IMR-90 (cell line): ENCODE measurements at regions not wholly inside any gene's neighbourhood (a gene's known extent, or its start where the extent isn't known, plus 50 kb on each side); places are given as distances from the start of the nearest gene placed in this dataset.

Experiments
- ATAC-seq: fragments of 200-7000 bp; cut with Tn5 transposase; 2 replicates; pipeline ENCODE4 v1.9.1; 2020; ENCODE audit warnings: low read depth, mild to moderate bottlenecking, moderate library complexity
- BruUV-seq: library from RNA; stranded (reverse); fragments of 400-500 nt; replicated peaks from 2 replicates; lab custom pipeline; 2021; lab: Mats Ljungman, UMichigan
- CTCF ChIA-PET: fragments of 300-600 bp; formaldehyde crosslinking; extraction: SDS; loops from one replicate; lab custom pipeline; 2021; ENCODE audit warnings: antibody characterized with exemption; lab: Yijun Ruan, JAX
- POLR2A ChIA-PET: fragments of 300-600 bp; sonication (Branson Sonifier 250); formaldehyde crosslinking; loops from one replicate; lab custom pipeline; 2022; ENCODE audit warnings: antibody characterized with exemption; ENCODE audit not compliant: unreplicated experiment; lab: Charles Lee
- DNase-seq: peaks from one replicate; pipeline ENCODE4 v3.0.0; 2013
- H2AFZ ChIP-seq: replicated peaks from 2 replicates; pipeline ENCODE3; 2013; ENCODE audit warnings: low read length, mild to moderate bottlenecking; ENCODE audit not compliant: poor library complexity
- H2AK5ac ChIP-seq: 2 replicates; pipeline ENCODE4 v1.6.1; 2013; ENCODE audit warnings: low read depth, low read length, inconsistent platforms
- H2AK9ac ChIP-seq: replicated peaks from 2 replicates; pipeline ENCODE3; 2013; ENCODE audit warnings: mild to moderate bottlenecking, low read depth, low read length, moderate library complexity; ENCODE audit not compliant: poor library complexity
- H2BK120ac ChIP-seq: 2 replicates; pipeline ENCODE4 v1.6.1; 2013; ENCODE audit warnings: low read depth, low read length, inconsistent platforms
- H2BK15ac ChIP-seq: 3 replicates; pipeline ENCODE4 v1.6.1; 2013; ENCODE audit warnings: low read depth, low read length, inconsistent platforms
- H2BK20ac ChIP-seq: 2 replicates; pipeline ENCODE4 v1.6.1; 2013; ENCODE audit warnings: low read depth, mild to moderate bottlenecking, inconsistent platforms, low read length, moderate library complexity
- H2BK5ac ChIP-seq: 2 replicates; pipeline ENCODE4 v1.6.1; 2013; ENCODE audit warnings: mild to moderate bottlenecking, low read depth, low read length, inconsistent platforms; ENCODE audit not compliant: poor library complexity, severe bottlenecking
- H3K14ac ChIP-seq: replicated peaks from 2 replicates; pipeline ENCODE4 v1.6.1; 2013; ENCODE audit warnings: low read depth, low read length, inconsistent platforms
- H3K18ac ChIP-seq: 2 replicates; pipeline ENCODE4 v1.6.1; 2013; ENCODE audit warnings: low read depth, low read length, control low read depth
- H3K23ac ChIP-seq: 2 replicates; pipeline ENCODE4 v1.6.1; 2013; ENCODE audit warnings: low read depth, low read length, inconsistent platforms
- H3K27ac ChIP-seq: 2 replicates; pipeline ENCODE4 v1.5.1; 2013; ENCODE audit warnings: mild to moderate bottlenecking, control low read depth, low read length; ENCODE audit not compliant: insufficient read depth
- H3K27me3 ChIP-seq: 2 replicates; pipeline ENCODE4 v1.6.1; 2013; ENCODE audit warnings: low read length; ENCODE audit not compliant: control insufficient read depth, insufficient read depth
- H3K36me3 ChIP-seq: 2 replicates; pipeline ENCODE4 v1.6.1; 2013; ENCODE audit warnings: low read length, mixed read lengths; ENCODE audit not compliant: control insufficient read depth, insufficient read depth
- H3K4ac ChIP-seq: 2 replicates; pipeline ENCODE4 v1.6.1; 2013; ENCODE audit warnings: low read depth, low read length, inconsistent platforms
- H3K4me1 ChIP-seq: 2 replicates; pipeline ENCODE4 v1.6.1; 2013; ENCODE audit warnings: low read length, mixed read lengths; ENCODE audit not compliant: control insufficient read depth, insufficient read depth
- H3K4me2 ChIP-seq: 2 replicates; pipeline ENCODE4 v1.6.1; 2013; ENCODE audit warnings: low read depth, mild to moderate bottlenecking, control low read depth, low read length, moderate library complexity
- H3K4me3 ChIP-seq: 2 replicates; pipeline ENCODE4 v1.5.1; 2013; ENCODE audit warnings: low read depth, mild to moderate bottlenecking, control low read depth, low read length, moderate library complexity; ENCODE audit not compliant: insufficient read depth
- H3K56ac ChIP-seq: 2 replicates; pipeline ENCODE4 v1.6.1; 2013; ENCODE audit warnings: low read length, inconsistent platforms; ENCODE audit not compliant: insufficient read depth; ENCODE audit errors: extremely low read depth
- H3K79me1 ChIP-seq, 2 experiments: 2 replicates each; pipeline ENCODE4 v1.6.1; 2013; ENCODE audit warnings: low read length in 2 of 2, inconsistent platforms in 1 of 2, low read depth in 1 of 2
- H3K9ac ChIP-seq: 2 replicates; pipeline ENCODE4 v1.6.1; 2013; ENCODE audit warnings: low read depth, low read length, control low read depth
- H3K9me1 ChIP-seq: 2 replicates; pipeline ENCODE4 v1.6.1; 2013; ENCODE audit warnings: low read length, inconsistent platforms; ENCODE audit not compliant: insufficient read depth
- H3K9me3 ChIP-seq: 2 replicates; pipeline ENCODE4 v1.6.1; 2013; ENCODE audit warnings: low read length; ENCODE audit not compliant: control insufficient read depth, insufficient read depth
- H4K20me1 ChIP-seq: 2 replicates; pipeline ENCODE4 v1.6.1; 2013; ENCODE audit warnings: low read length, inconsistent platforms; ENCODE audit not compliant: insufficient read depth
- H4K5ac ChIP-seq: 2 replicates; pipeline ENCODE4 v1.6.1; 2013; ENCODE audit warnings: mild to moderate bottlenecking, low read depth, low read length, control low read depth
- H4K8ac ChIP-seq, 2 experiments: 2 replicates each; pipeline ENCODE4 v1.6.1; 2013; ENCODE audit warnings: low read depth in 2 of 2, low read length in 2 of 2, control low read depth in 1 of 2, inconsistent platforms in 1 of 2
- H4K91ac ChIP-seq: 2 replicates; pipeline ENCODE4 v1.6.1; 2013; ENCODE audit warnings: low read depth, low read length, inconsistent platforms; ENCODE audit not compliant: insufficient read depth
- BHLHE40 ChIP-seq: fragments of 150-350 bp; IDR thresholded peaks from 2 replicates; pipeline ENCODE4 v1.6.1; 2016; ENCODE audit warnings: mild to moderate bottlenecking, low read depth, low read length
- CHD1 ChIP-seq: IDR thresholded peaks from 2 replicates; pipeline ENCODE4 v1.6.1; 2012; ENCODE audit warnings: low read depth, low read length, improper control_type of control experiment
- ELK1 ChIP-seq: fragments of 150-350 bp; IDR thresholded peaks from 2 replicates; pipeline ENCODE4 v1.6.1; 2016; ENCODE audit warnings: low read depth, mild to moderate bottlenecking, low read length, moderate library complexity, borderline replicate concordance
- FOS ChIP-seq: fragments of 150-350 bp; IDR thresholded peaks from 2 replicates; pipeline ENCODE4 v1.6.1; 2016; ENCODE audit warnings: low read depth, low read length
- MAFK ChIP-seq: IDR thresholded peaks from 2 replicates; pipeline ENCODE4 v1.6.1; 2012; ENCODE audit warnings: low read depth, low read length, improper control_type of control experiment
- MAZ ChIP-seq: IDR thresholded peaks from 2 replicates; pipeline ENCODE4 v1.6.1; 2012; ENCODE audit warnings: low read depth, mild to moderate bottlenecking, low read length, improper control_type of control experiment, moderate library complexity, borderline replicate concordance
- MXI1 ChIP-seq: IDR thresholded peaks from 2 replicates; pipeline ENCODE4 v1.6.1; 2012; ENCODE audit warnings: low read depth, mild to moderate bottlenecking, low read length, moderate library complexity, borderline replicate concordance
- NFE2L2 ChIP-seq: fragments of 150-350 bp; IDR thresholded peaks from 2 replicates; pipeline ENCODE4 v1.6.1; 2016; ENCODE audit warnings: low read depth, mild to moderate bottlenecking, low read length
- POLR2A ChIP-seq: IDR thresholded peaks from 2 replicates; pipeline ENCODE4 v1.6.1; 2012; ENCODE audit warnings: mild to moderate bottlenecking, low read depth, low read length
- RAD21 ChIP-seq: IDR thresholded peaks from 2 replicates; pipeline ENCODE4 v1.6.1; 2012; ENCODE audit warnings: low read length, improper control_type of control experiment
- RCOR1 ChIP-seq: IDR thresholded peaks from 2 replicates; pipeline ENCODE4 v1.6.1; 2012; ENCODE audit warnings: mild to moderate bottlenecking, low read length, improper control_type of control experiment; ENCODE audit not compliant: insufficient replicate concordance
- SMC3 ChIP-seq: fragments of 150-350 bp; IDR thresholded peaks from 2 replicates; pipeline ENCODE4 v1.6.1; 2016; ENCODE audit warnings: low read depth, mild to moderate bottlenecking, antibody characterized with exemption, low read length, moderate library complexity
- WGBS, 2 experiments: methylation state at CpG; one replicate each; pipeline versions ENCODE4 v1.1.5 to v1.1.7; 2013; ENCODE audit warnings: missing lambda C conversion rate in 2 of 2; ENCODE audit not compliant: insufficient read length in 1 of 2; ENCODE audit errors: extremely low coverage in 2 of 2; 5-methylcytosine and 5-hydroxymethylcytosine counted together
- dilution Hi-C: fragments of 300-500 bp; cut with HindIII; formaldehyde crosslinking; loops from one replicate; pipeline ENCODE4 v1.14.3; 2018; ENCODE audit warnings: low sequenced_read_pairs; ENCODE audit not compliant: unreplicated experiment
- in situ Hi-C: fragments of 300-500 bp; cut with MboI; formaldehyde crosslinking; loops from 3 replicates; pipeline ENCODE4 v1.14.3; 2019; ENCODE audit warnings: low sequenced_read_pairs, inconsistent platforms, mixed read lengths
- intact Hi-C: fragments of 100-400 bp; cut with micrococcal nuclease; formaldehyde crosslinking; loops from 2 replicates; pipeline ENCODE4 v1.10.0; 2022

DNA sequence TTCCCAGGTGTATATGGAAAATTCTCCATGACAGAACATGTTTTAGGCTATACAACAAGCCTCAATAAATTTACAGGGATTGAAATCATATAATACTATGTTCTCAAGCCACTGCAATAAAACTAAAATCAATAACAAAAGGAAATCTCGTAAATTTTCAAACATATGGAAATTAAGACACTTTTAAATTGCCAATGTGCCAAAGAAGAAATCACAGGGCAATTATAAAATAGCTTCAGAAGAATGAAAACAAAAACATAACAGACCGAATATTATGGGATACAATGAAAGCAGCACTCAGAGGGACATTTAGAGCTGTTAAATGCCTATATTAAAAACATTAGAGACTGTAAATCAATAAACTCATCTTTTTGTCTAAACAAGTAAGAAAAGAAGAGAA, 555.7 kb upstream of the B3GAT1 start:
- Histone ChIP-seq H2AK5ac (no peak overlapping the region), H3K14ac (no peak overlapping the region), H2BK20ac (no peak overlapping the region), H4K91ac (no peak overlapping the region), H3K9me1 (no peaks in the 10 kb centered on the region), H2AFZ (no peak overlapping the region), H2BK15ac (no peak overlapping the region), H3K79me1 (no peaks in the 10 kb centered on the region), H3K27ac (no peak overlapping the region), H3K18ac (no peak overlapping the region), H3K4me1 (no peaks in the 10 kb centered on the region), H3K4me3 (no peak overlapping the region), H3K4ac (no peak overlapping the region), H3K9ac (no peak overlapping the region), H3K4me2 (no peak overlapping the region), H4K20me1 (no peaks in the 10 kb centered on the region), H2AK9ac (no peak overlapping the region), H3K56ac (no peak overlapping the region), H4K5ac (no peak overlapping the region), H2BK120ac (no peak overlapping the region), H4K8ac (no peak overlapping the region), H3K9me3 (0 out of 2 replicates have a peak, but pooled peaks cover 1% of the 10 kb centered on the region), H3K27me3 (no peaks in the 10 kb centered on the region), H3K23ac (no peak overlapping the region), H2BK5ac (no peak overlapping the region), H3K36me3 (no peaks in the 10 kb centered on the region)
- dilution Hi-C loops (no loop called here), in situ Hi-C loops (no loop called here), intact Hi-C loops (no loop called here)
- CTCF ChIA-PET: no interaction called here
- no TSS peak for BruUV-seq
- POLR2A ChIA-PET: no interaction called here
- TF ChIP-seq FOS: no peak
- no peak for TF ChIP-seq ELK1
- TF ChIP-seq MXI1: no peak
- no peak for TF ChIP-seq CHD1
- TF ChIP-seq RCOR1: no peak
- no peak for TF ChIP-seq NFE2L2
- TF ChIP-seq MAZ: no peak
- TF ChIP-seq BHLHE40: no peak
- TF ChIP-seq POLR2A: no peak
- no peak for TF ChIP-seq RAD21
- TF ChIP-seq SMC3: no peak
- no peak for TF ChIP-seq MAFK
- DNase-seq: no peak
- WGBS, 2 experiments: no CpG with 5 or more reads among the region's 2 CpGs
- ATAC-seq: no peak
